ENCODE measurements at regions not wholly inside any gene's neighbourhood (a gene's known extent, or its start where the extent isn't known, plus 50 kb on each side); places are given as distances from the start of the nearest gene placed in this dataset.

- DNase-seq (ENCODE audit: low spot score), result no peak
Measured at GRCh38 chr12:14148489-14149270, 167.3 kb upstream of the GRIN2B start.

- DNase-seq (ENCODE audit: low spot score), result no peak
Measured at GRCh38 chr12:14153803-14154202, 172.4 kb upstream of the GRIN2B start.

- DNase-seq (ENCODE audit: low spot score), result no peak
Measured at GRCh38 chr12:14156606-14157005, 175.2 kb upstream of the GRIN2B start.

- no peak for DNase-seq (ENCODE audit: low spot score)
Measured at GRCh38 chr12:14157088-14157747, 175.8 kb upstream of the GRIN2B start.

- DNase-seq (ENCODE audit: low spot score), result no peak
Measured at GRCh38 chr12:14164266-14164665, 182.9 kb upstream of the GRIN2B start.

- peak; percentile 69 for DNase-seq (ENCODE audit: low spot score)
Measured at GRCh38 chr12:14167005-14167628, 185.7 kb upstream of the GRIN2B start.

- no peak for DNase-seq (ENCODE audit: low spot score)
Measured at GRCh38 chr12:14169281-14169680, 187.9 kb upstream of the GRIN2B start.

DNA sequence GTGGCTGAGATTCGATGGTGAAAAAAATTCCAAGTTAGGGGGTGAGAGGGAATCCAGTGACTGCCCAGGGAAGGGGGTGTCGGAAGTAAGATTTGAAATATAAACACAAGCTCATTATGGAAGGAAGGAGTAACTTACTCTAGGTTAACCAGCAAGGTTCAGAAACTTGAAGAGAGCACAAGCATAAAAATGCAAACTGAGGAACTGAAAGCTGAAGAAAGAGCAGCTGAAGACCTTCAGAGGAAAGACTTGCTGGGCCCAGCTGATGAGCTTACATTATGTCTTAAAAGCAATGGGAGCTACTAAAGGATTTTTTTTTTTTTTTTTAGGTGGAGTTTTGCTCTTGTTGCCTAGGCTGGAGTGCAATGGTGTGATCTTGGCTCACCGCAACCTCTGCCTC, 189.7 kb upstream of the GRIN2B start:
- DNase-seq (ENCODE audit: low spot score), result no peak

DNA sequence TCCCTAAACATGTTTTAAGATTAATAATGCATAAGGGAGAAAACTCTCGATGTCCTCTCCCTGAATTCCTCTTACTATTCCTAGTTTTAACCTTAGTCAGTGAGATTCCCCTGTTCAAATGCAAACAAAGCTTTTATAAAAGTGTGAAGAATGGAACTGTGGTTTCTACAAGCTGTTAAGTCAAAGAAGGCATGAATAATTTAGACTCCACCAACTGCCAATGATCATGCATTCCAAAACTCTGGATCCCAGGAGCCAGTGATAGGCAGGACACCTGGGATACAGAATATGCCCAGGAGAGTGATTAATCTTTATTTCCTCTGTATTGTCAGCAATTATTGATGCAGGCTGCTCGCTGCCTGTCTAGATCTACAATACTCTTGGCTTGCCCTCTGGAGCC, 190.3 kb upstream of the ATF7IP start:
- no peak for DNase-seq (ENCODE audit: low spot score)

DNA sequence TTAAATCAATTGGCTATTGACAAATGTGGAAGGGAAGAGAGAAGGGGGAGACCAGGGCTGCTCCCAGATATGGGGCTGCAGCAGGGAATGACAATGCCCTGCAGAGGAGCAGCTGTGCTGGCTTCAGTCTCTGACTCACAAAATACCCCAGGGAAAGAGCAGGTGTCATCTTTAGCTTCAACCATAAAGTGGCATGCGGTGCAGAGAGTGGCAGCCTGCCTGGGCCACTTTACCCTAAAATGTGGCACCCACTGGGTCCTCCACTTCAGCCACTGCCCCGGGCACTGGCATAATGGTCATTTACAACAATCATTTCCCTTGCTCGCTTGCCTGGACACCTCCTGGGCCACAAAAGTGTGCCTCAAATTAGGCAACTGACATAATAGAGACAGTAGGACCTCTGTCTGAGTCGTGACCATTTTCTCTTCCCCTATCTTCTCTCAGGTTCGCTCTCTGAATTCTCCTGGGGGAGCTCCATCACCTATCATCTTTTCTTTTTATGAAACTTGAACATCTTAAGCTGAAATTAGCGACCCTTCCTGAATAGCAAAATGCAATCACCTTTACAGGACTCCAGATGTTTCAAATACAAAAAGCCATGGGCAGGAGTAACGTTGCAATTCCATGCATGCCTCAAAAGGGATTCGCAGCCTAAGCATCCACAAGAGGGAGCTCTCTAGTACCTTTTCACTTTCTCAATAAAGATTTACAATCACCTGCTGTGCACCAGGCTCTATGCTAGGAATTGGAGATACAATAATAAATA, 179.9 kb upstream of the ATF7IP start:
- DNase-seq (ENCODE audit: low spot score), result peak; percentile 70

- DNase-seq (ENCODE audit: low spot score), result no peak
Measured at GRCh38 chr12:14186193-14186502, 179.3 kb upstream of the ATF7IP start.

DNA sequence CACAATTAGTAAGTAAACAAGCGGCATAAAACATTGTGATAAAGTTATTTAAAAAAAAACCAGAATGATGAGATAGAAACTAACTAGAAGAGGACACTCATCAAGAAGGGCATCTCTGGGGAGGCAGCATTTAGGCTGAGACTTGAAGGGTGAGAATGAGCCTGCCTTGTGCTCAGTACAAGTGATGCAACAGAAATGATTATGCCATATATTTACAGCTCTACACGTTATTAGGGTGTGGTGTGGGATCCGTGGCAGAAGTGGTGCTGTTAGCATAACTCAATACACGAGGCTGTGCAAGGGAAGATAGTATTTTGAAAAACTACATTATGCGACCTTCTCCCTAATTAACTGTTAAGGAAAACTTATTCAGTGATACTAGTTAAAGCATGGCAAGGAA, 178.5 kb upstream of the ATF7IP start:
- no peak for DNase-seq (ENCODE audit: low spot score)

GRCh38 chr12:14187966-14188365, 177.5 kb upstream of the ATF7IP start:
- DNase-seq (ENCODE audit: low spot score), result no peak

- no peak for DNase-seq (ENCODE audit: low spot score)
Measured at GRCh38 chr12:14188744-14189143, 176.7 kb upstream of the ATF7IP start.

GRCh38 chr12:14190694-14191093, 174.8 kb upstream of the ATF7IP start:
- DNase-seq (ENCODE audit: low spot score), result no peak

GRCh38 chr12:14191612-14192011, 173.9 kb upstream of the ATF7IP start:
- no peak for DNase-seq (ENCODE audit: low spot score)

DNA sequence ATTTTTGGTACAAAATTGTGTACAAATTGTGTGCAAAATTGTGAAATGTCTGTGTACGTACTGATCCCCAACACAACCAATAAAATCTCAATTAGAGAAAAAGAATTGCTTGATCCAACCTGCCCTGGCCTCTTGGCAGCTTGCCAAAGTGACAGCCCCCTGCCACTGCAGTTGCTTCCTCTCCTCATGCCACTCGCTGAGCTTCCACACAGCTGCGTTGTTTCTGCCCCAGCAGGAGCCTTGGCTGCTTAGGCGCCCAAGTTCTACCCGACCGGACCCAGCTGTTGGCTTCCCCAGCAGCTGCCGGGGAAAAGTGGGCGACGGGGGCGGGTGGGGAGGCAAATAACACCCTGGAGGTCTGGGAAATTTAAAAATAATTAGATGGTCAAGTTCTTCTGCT, 171.8 kb upstream of the ATF7IP start:
- no peak for DNase-seq (ENCODE audit: low spot score)

- DNase-seq (ENCODE audit: low spot score), result no peak
Measured at GRCh38 chr12:14194572-14194971, 170.9 kb upstream of the ATF7IP start.

DNA sequence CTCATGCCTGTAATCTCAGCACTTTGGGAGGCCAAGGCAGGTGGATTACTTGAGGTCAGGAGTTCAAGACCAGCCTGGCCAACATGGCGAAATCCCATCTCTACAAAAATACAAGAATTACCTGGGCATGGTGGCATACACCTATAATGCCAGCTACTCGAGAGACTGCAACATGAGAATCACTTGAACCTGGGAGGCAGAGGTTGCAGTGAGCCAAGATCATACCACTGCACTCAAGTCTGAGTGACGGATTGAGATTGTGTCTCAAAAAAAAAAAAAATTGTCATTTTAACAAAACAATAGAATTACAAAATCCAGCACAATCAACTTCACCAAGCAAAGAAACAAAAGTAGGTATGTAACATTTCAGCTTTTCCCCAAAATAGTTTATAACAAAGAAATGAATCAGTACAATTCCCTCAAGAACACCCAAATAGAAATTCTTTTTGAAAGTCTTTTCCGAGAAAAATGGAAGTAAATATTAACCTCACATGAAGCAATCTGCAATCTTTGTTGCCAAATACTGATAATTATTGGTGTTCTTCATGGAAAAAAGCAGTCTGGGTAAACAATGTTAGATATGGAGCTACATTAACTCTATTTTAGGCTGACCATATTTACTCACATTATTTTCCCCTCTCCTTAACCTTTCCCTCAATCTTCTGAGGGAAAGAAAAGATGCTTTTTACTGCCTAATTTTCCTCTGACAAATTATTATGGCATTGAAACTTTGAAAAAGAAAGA, 165.9 kb upstream of the ATF7IP start:
- DNase-seq (ENCODE audit: low spot score), result no peak

DNA sequence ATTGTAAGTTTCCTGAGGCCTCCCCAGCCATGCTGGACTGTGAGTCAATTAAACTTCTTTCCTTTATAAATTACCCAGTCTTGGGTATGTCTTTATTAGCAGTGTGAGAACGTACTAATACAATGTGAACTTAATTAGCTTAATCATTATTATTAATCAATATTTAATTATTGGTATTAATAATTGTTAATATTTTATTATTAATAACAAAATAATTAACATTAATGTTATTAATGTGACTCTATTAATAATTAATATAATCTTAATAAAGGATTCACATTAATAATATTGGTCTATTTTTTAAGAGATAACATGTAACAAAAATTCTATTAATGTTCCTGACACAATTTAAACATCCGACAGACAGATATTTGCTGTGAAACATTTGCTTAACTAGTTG, 164.9 kb upstream of the ATF7IP start:
- no peak for DNase-seq (ENCODE audit: low spot score)

GRCh38 chr12:14201291-14201690, 164.2 kb upstream of the ATF7IP start:
- no peak for DNase-seq (ENCODE audit: low spot score)
